GM12873 (cell line): ENCODE measurements at regions not wholly inside any gene's neighbourhood (a gene's known extent, or its start where the extent isn't known, plus 50 kb on each side); places are given as distances from the start of the nearest gene placed in this dataset.

Source experiments
- TF ChIP-seq, protein P1 (sequence below): IDR thresholded peaks from 2 replicates; pipeline ENCODE4 v1.5.1; 2012; ENCODE audit warnings: low read depth, mild to moderate bottlenecking, moderate library complexity, low read length, control low read depth; ENCODE audit not compliant: insufficient read depth; ENCODE audit errors: missing control alignments

DNA sequence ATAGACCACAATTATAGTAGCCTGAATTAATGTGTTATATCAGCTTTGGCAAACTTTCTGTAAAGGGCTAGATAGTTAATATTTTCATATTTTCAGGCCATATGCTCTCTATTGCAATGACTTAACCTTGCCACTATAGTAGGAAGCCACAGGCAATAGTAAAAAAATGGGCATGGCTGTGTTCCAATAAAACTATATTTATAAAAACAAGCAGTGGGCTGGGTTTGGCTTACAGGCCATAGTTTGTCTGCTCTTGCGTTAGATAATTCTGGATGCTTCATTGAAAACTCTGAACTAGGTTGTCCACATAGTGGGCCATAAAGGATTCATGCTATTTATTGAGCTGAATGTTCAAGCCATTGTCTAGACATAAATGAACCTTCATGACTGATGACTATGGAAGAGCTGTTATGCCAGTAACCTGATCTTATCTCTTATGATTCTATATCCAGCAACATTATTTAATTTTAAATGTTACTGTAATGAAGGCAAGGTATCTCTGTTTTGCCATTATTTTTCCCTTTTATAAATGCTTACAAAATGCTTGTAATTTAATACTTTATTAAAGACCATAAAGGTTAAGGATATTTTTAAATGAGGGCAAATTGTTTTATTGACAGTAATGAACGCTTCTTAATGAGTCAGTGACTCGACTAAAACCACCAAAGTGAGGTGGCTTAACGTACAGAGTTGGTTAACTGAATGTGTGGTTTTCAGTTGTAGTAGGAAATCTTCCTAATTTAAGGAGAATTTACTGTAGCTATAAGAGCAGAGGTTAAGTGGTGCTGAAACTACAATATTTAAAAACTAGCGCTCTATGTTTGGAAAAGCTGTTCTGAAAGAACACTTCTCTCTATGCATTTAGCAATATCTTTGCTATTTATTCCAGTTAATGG is 560.6 kb downstream of the PRR16 start:
- TF ChIP-seq, protein P1, sequence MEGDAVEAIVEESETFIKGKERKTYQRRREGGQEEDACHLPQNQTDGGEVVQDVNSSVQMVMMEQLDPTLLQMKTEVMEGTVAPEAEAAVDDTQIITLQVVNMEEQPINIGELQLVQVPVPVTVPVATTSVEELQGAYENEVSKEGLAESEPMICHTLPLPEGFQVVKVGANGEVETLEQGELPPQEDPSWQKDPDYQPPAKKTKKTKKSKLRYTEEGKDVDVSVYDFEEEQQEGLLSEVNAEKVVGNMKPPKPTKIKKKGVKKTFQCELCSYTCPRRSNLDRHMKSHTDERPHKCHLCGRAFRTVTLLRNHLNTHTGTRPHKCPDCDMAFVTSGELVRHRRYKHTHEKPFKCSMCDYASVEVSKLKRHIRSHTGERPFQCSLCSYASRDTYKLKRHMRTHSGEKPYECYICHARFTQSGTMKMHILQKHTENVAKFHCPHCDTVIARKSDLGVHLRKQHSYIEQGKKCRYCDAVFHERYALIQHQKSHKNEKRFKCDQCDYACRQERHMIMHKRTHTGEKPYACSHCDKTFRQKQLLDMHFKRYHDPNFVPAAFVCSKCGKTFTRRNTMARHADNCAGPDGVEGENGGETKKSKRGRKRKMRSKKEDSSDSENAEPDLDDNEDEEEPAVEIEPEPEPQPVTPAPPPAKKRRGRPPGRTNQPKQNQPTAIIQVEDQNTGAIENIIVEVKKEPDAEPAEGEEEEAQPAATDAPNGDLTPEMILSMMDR = no peak

DNA sequence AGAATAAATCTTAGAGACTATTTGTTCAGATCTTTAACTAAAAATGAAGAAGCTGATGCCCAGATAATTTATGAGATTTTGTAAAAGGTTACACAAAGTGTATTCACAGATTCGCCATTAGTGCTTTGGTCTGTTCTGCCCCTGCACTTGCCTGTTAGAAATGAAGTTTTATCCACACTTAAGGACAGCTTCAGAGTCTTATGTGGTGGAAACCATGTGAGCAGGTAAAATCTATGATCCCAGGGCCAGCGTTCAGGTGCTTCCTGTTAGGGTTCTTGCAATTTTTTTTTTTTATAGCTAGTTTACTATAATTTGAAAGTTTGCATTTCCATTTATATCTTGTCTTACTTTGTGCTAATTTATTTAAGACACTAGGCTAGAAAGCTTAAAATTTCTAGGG is 561.6 kb downstream of the PRR16 start:
- TF ChIP-seq, protein P1 = no peak

DNA sequence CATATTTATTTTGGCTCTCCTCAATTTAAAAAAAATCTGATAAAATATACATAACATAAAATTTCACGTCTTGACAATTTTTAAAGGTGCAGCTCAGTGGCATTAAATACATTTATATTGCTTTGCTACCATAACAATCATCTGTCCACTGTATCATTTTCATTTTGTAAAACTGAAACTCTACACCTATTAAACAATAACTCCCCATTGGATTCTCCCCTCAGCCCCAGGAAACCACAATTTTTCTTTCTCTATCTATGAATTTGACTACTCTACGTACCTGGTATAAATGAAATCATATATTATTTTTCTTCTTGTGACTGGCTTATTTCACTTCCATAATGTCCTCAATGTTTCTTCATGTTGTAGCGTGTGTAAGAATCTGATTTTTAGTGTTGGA is 563.5 kb downstream of the PRR16 start:
- TF ChIP-seq, protein P1 = no peak

DNA sequence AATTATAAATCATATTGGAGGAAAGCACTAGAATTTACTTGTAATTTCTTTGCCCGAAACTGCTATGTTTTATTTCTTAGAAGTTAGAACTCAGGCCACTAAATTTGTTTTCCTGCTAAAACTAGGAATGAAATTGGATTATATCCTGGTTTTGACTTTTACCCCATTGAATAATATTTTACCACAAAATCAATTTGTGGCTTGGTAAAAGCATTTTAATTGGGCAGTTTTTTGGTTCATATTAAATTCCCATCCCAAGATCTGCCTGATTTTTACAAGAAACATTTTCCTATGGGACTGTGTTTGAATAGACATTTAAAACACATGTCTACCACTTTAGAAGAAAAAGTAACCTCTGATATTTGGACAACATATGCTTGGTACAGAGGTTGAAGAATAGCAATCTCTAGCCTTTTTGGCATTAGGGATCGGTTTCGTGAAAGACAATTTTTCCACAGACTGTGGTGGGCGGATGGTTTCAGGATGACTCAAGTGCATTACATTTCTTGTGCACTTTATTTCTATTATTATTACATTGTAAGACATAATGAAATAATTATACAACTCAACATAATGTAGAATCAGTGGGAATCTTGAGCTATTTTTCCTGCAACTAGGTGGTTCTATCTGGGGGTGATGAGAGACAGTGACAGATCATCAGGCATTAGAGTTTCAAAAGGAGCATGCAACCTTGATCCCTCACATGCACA is 565.6 kb downstream of the PRR16 start:
- TF ChIP-seq, protein P1 = no peak

DNA sequence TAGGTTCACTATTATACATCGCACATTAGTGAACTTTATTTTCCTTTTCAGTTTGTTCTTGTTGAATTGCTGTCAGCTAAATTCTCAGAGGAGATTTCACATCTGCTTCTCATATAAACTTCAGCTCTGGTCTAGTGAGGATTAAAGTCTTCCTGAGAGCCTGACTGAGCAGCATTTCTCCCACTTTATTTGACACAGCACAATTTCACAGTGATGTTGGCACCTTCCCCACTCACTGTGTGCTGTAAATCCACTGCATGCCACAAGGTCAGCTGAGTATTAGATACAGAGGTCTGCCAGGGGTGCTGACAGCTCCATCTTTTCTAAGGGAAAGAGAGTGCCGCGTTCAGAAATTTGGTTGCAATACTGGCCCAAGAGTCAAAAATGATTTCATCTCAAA is 567.4 kb downstream of the PRR16 start:
- TF ChIP-seq, protein P1 = no peak

DNA sequence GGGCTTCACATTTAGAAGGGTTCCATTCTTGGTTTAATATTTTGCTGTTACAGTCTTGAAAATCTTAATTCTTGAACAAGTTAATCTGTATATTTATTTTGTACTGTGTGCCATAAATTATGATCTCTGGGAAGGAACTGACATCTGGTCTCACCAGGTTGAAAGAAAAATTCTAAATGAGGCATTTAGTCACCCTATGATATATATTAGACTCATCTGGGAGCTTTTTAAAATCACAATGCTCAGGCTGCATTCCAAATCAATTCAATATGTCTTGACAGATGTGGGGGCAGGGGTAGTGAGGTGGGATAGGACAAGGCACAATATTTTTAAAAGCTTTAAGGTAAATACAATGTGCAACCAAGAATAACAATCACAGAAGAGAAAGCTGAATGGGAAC is 569.2 kb downstream of the PRR16 start:
- TF ChIP-seq, protein P1 = no peak

DNA sequence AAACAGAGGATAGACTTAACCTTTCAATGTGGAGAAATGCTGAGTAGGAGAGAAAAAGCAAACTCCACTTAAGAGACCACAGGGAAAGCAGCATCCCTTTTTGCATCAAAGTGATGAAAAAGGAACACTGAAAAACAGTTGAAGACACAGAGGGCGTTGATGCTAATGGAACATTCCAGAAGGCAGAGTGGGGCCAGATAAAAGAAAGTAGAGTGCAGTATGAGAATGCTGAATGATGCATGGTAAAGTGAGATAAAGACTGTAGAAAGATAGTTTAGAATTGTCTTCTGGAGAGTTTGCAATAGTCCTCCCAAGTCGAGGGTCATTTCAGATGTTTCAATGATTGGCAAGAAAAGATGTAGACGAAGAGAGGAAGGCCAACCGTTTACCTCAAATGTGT is 574.3 kb downstream of the PRR16 start:
- TF ChIP-seq, protein P1 = no peak
